T-helper 2 cell treated with Interferon-gamma antibody and Interleukin-4, amounts not matched to agents 5 μg/mL and 100 μg/mL, for 36 hours (primary cell): ENCODE measurements at regions not wholly inside any gene's neighbourhood (a gene's known extent, or its start where the extent isn't known, plus 50 kb on each side); places are given as distances from the start of the nearest gene placed in this dataset.

Source experiments
- DNase-seq: peaks from one replicate; pipeline ENCODE4 v3.0.0; 2021; ENCODE audit warnings: low spot score
- H3K27ac Mint-ChIP-seq: one replicate; pipeline ENCODE4 v1.8.0; 2021; ENCODE audit warnings: mild to moderate bottlenecking, mixed read lengths
- H3K27me3 Mint-ChIP-seq: one replicate; pipeline ENCODE4 v1.8.0; 2021; ENCODE audit warnings: low read depth, mixed read lengths
- H3K36me3 Mint-ChIP-seq: one replicate; pipeline ENCODE4 v1.8.0; 2021; ENCODE audit warnings: low read depth, mixed read lengths
- H3K4me1 Mint-ChIP-seq: one replicate; pipeline ENCODE4 v1.8.0; 2021; ENCODE audit warnings: low read depth, mixed read lengths
- H3K4me3 Mint-ChIP-seq: one replicate; pipeline ENCODE4 v1.8.0; 2022; ENCODE audit warnings: mild to moderate bottlenecking, moderate library complexity, mixed read lengths
- H3K9me3 Mint-ChIP-seq: one replicate; pipeline ENCODE4 v1.8.0; 2021; ENCODE audit warnings: mixed read lengths

DNA sequence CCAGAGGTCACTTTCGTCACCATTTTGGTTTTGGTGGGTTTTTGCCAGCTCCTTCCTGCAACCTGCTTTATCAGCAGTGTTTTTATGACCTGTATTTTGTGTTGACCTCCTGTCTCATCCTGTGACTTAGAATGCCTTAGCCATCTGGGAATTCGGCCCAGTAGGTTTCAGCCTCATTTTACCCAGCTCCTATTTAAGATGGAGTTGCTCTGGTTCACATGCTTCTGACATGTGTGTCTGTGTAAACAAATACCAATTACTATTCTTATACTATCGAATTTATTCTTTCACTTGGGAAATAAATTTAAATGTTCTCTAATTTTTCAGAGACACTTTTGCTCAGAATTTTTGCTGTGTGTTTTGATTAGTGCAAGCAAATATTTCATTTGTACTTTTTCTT is 1370.3 kb upstream of the MIR17HG start:
- DNase-seq: no peak
- no peaks in the 10 kb centered on the region for H3K36me3 Mint-ChIP-seq

DNA sequence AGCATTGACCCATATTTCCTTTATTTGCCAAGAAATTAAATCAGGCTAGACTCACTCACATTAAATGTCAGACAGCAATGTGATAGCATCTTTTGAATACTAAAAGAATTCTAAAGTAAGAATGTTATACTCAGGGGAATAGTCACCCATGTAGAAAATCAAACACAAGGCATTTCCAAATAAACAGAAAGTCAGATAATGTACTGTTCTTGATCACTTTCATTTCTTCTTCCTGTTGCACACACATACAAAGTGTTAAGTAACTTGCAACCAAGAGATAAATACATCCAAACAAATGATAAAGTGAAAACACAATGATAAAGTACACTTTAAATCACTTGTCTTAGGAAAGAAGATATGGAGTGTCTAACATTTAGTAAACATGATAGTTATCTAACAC is 1366.6 kb upstream of the MIR17HG start:
- no peak overlapping the region for H3K4me3 Mint-ChIP-seq
- no peaks in the 10 kb centered on the region for H3K4me1 Mint-ChIP-seq
- no peak for DNase-seq
- H3K36me3 Mint-ChIP-seq: no peaks in the 10 kb centered on the region
- no peak overlapping the region for H3K27ac Mint-ChIP-seq
- peaks cover 8% of the 10 kb centered on the region for H3K9me3 Mint-ChIP-seq
- no peaks in the 10 kb centered on the region for H3K27me3 Mint-ChIP-seq

More for the DNA sequence above, 1370.3 kb upstream of the MIR17HG start:
- Mint-ChIP-seq H3K4me1 (no peaks in the 10 kb centered on the region), H3K9me3 (peaks cover 7% of the 10 kb centered on the region), H3K4me3 (no peak overlapping the region), H3K27ac (no peak overlapping the region), H3K27me3 (no peaks in the 10 kb centered on the region)

DNA sequence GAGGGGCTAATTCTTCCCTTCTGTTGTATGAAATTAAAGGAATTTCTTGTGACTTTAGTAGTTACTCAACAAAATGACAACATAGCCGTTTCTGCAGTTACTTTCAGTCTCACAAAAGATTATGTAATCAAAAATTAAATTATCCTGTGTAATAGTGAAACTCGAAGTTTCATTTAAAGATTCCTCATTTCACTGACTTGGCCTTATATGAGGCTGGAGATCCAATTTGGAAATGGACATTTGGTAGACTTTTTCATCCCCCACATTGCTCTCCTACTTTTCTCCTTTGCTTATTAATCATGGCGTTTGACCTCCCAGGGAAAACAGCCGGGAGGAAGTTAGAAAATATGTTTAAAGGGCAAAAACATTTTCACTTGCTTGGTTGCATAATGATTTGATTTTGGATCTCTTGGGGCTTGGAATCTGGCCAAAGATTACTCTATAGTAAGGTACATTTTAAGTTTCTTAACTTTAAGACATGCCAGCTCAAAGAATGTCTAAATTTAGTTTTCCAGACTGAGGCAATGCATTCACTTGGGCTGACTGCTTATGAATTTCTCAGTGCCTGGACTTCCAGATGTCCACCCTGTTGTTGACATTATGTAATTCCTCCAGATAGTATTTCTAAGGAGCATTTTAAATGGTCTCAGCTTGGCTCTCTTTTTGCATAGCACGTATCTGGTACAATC is 1364.9 kb upstream of the MIR17HG start:
- Mint-ChIP-seq H3K4me1 (no peaks in the 10 kb centered on the region), H3K4me3 (no peak overlapping the region), H3K9me3 (peaks cover 15% of the 10 kb centered on the region), H3K36me3 (no peaks in the 10 kb centered on the region), H3K27ac (no peak overlapping the region), H3K27me3 (no peaks in the 10 kb centered on the region)
- DNase-seq: no peak

DNA sequence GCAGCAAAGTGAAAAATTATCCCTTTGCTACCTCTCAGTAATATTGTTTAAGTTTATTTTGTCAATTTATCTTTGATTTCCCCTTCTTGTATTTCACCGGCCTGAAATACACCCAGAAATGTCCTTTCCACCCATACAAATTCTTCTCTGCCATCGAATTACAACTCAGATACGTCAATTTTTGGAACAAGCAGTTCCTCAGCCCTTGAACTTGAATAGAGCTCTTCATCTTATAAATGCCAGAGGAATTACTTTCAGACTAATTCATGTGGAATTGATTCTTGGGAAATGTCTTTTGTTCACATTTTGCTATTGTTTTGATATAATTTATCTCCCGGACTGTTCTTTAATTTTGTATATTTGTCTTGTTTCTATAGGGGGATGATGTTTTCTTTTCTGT is 1359.3 kb upstream of the MIR17HG start:
- no peak overlapping the region for H3K4me3 Mint-ChIP-seq
- H3K27me3 Mint-ChIP-seq: no peaks in the 10 kb centered on the region
- H3K27ac Mint-ChIP-seq: no peak overlapping the region
- no peak for DNase-seq
- H3K36me3 Mint-ChIP-seq: no peaks in the 10 kb centered on the region
- H3K9me3 Mint-ChIP-seq: peaks cover 31% of the 10 kb centered on the region
- H3K4me1 Mint-ChIP-seq: no peaks in the 10 kb centered on the region

- Mint-ChIP-seq H3K4me1 (no peaks in the 10 kb centered on the region), H3K36me3 (no peaks in the 10 kb centered on the region), H3K27me3 (no peaks in the 10 kb centered on the region), H3K4me3 (no peak overlapping the region), H3K27ac (no peak overlapping the region), H3K9me3 (peaks cover 33% of the 10 kb centered on the region)
- no peak for DNase-seq
These were observed 1343.9 kb upstream of the MIR17HG start for GRCh38 chr13:90003566-90003965.

DNA sequence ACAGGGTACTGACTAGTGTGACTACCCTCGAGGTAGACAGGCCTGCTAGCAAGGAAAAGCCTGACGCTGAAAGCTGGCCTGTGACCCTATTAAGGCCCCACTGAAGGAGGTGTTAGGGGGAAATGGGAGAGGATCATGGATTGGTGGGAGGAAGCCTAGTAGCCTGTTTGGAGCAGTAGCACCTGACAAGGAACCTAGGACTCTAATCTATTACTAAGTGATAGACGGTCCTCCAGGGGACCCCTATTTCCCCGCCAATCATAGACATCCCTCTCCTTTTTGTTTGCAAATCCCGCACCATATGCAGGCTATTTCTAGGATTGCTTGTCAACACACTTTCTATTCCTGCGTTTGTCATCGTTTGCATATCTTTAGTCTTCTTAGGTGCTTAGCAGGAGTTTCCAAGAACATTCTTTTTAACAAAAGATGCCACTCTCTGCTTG is 1338.8 kb upstream of the MIR17HG start:
- peaks cover 17% of the 10 kb centered on the region for H3K9me3 Mint-ChIP-seq
- no peaks in the 10 kb centered on the region for H3K27me3 Mint-ChIP-seq
- H3K27ac Mint-ChIP-seq: no peak overlapping the region
- no peaks in the 10 kb centered on the region for H3K4me1 Mint-ChIP-seq
- no peak for DNase-seq
- no peaks in the 10 kb centered on the region for H3K36me3 Mint-ChIP-seq
- no peak overlapping the region for H3K4me3 Mint-ChIP-seq

DNA sequence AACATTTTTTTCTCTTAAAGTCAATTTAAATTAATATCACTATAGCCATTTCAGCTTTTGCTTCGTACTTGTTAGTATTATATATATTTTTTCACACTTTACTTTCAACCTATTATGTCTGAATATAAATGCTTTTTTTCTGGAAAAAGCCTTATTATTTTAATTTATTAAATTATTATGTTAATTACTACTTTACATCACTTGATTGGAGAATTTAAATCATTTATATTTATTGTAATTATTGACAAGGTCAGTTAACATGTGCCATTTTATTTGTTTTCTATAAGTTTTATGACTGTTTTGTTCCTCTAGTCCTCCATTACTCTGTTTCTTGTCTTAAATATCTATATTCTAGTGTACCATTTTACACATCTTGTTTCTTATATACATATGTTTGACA is 1333.4 kb upstream of the MIR17HG start:
- Mint-ChIP-seq H3K27me3 (no peaks in the 10 kb centered on the region), H3K4me3 (no peak overlapping the region), H3K9me3 (peaks cover 27% of the 10 kb centered on the region), H3K36me3 (no peaks in the 10 kb centered on the region), H3K4me1 (no peaks in the 10 kb centered on the region), H3K27ac (no peak overlapping the region)
- DNase-seq: no peak

DNA sequence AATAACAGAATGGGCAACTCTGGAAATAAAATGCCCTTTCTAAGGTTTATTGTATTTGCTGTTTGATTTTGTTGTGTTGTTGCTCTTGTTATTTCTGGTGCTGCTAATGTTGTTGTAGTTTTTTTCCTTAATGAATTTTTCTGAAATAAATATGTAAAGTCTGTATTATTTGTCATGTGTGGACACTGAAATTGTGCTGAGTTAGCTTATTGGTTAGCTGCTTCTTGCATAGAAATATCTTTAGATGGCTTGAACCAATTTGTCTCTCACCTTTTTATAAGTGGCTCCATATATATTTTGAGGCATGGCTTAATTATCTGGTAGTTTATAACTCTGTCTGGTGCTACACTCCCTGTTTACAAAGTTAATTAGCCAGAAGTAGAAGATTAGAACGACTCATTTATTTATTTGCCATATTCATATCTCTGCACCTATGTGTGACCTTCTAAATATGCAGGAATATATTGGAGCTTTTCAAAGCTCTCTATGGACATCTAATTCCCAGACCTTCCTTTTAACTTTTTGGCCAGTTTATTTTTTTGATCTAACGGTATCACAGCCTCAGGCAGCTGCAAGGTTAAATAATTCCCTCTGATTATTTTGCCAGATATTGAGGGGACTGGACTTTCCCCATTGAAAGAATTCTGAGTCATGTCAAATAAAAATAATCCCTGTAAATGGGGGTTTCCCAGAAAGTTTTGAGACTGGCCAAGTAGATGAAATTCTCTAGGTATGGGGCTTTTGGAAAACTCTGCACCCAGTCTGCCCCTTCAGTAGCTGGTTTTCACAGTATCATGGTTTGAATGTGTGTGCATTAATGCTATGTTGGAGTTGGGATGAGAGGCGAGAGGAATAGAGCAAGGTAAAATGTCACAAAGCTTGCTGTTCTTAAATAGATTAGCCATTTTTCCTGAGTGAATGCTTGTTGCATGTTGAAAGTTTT is 1331.7 kb upstream of the MIR17HG start:
- Mint-ChIP-seq H3K4me1 (no peaks in the 10 kb centered on the region), H3K27ac (no peak overlapping the region), H3K9me3 (peaks cover 32% of the 10 kb centered on the region), H3K27me3 (no peaks in the 10 kb centered on the region), H3K36me3 (no peaks in the 10 kb centered on the region), H3K4me3 (no peak overlapping the region)
- no peak for DNase-seq

GRCh38 chr13:90016688-90017087 is 1330.8 kb upstream of the MIR17HG start:
- no peak for DNase-seq
- Mint-ChIP-seq H3K4me1 (no peaks in the 10 kb centered on the region), H3K27me3 (no peaks in the 10 kb centered on the region), H3K36me3 (no peaks in the 10 kb centered on the region), H3K4me3 (no peak overlapping the region), H3K9me3 (peaks cover 32% of the 10 kb centered on the region), H3K27ac (no peak overlapping the region)

GRCh38 chr13:90020536-90021070 is 1326.9 kb upstream of the MIR17HG start:
- no peak for DNase-seq
- Mint-ChIP-seq H3K27me3 (no peaks in the 10 kb centered on the region), H3K4me3 (no peak overlapping the region), H3K36me3 (no peaks in the 10 kb centered on the region), H3K9me3 (peaks cover 16% of the 10 kb centered on the region), H3K4me1 (no peaks in the 10 kb centered on the region), H3K27ac (no peak overlapping the region)

DNA sequence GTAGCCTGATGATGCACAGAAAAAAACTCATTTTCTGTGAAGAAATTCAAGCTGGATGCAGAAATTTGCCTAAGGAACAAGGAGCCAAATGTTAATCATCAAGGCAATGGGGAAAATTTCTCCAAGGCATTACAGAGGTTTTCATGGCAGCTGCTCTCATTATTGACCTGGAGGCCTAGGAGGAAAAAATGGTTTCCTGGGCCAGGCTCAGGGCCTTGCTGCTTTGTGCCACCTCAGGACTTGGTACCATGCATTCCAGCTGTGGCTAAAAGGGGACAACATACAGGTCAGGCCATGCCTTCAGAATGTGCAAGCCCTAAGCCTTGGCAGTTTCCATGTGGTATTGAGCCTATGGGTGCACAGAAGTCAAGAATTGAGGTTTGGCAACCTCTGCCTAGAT is 1320.1 kb upstream of the MIR17HG start:
- H3K4me1 Mint-ChIP-seq: no peaks in the 10 kb centered on the region

DNA sequence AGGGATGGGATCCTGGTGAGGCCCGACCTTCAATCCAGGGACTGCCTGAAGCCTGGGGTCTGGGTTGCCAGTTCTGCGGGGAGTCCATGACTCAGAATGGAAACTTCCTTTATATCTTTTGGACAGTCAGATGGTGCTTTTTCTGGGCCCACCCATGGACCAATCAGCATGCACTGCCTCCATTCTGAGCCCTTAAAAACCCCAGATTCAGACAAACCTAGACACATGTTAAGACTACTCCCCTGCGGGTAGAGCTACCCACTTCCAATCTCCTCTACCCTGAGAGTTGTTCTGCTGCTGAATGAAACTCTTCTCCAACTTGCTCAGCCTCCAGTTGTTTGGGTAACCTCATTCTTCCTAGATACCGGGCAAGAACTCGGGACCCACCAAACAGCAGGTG is 1315.2 kb upstream of the MIR17HG start:
- Mint-ChIP-seq H3K27ac (no peak overlapping the region), H3K4me3 (no peak overlapping the region), H3K36me3 (peaks cover 1% of the 10 kb centered on the region), H3K9me3 (peaks cover 22% of the 10 kb centered on the region), H3K4me1 (no peaks in the 10 kb centered on the region), H3K27me3 (no peaks in the 10 kb centered on the region)
- DNase-seq: no peak

More for the DNA sequence above, 1320.1 kb upstream of the MIR17HG start:
- H3K4me3 Mint-ChIP-seq: no peak overlapping the region
- H3K27ac Mint-ChIP-seq: no peak overlapping the region
- no peak for DNase-seq
- no peaks in the 10 kb centered on the region for H3K36me3 Mint-ChIP-seq
- peaks cover 22% of the 10 kb centered on the region for H3K9me3 Mint-ChIP-seq
- no peaks in the 10 kb centered on the region for H3K27me3 Mint-ChIP-seq

DNA sequence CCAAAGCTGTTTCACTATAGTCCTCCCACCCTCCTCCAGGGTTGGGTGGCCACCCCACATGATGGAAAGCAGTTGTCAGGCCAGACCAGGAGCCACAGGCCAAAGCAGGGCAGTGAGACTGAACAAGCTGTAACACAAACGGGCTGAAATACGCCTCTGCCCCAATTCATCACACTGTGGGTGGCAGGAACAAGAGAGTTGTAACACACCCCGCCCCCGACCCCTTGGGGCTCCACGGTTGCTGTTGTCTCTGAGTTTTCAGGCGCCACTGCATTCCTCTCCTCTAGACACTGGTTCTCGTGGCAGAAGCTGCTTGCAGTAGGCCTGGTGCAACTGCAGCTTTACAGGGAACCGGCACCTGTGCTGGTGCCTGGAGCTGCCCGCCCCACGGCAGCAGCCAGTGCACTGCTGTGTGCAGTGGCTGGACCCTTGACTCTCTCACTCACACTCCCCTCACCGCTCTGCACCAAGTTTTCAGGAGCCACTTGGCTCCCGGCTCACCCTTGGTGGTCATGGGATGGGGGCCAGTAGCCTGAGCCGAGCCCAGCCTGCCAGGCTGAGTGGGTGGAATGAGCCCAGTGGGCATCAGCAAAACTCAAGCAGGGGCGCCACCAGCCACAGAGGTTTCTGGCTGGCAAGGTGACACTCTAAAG is 1314.5 kb upstream of the MIR17HG start:
- DNase-seq: no peak
- H3K36me3 Mint-ChIP-seq: peaks cover 1% of the 10 kb centered on the region
- no peaks in the 10 kb centered on the region for H3K27me3 Mint-ChIP-seq
- H3K9me3 Mint-ChIP-seq: peaks cover 27% of the 10 kb centered on the region
- H3K4me1 Mint-ChIP-seq: no peaks in the 10 kb centered on the region
- H3K27ac Mint-ChIP-seq: no peak overlapping the region
- no peak overlapping the region for H3K4me3 Mint-ChIP-seq

GRCh38 chr13:90039516-90039915 is 1308.0 kb upstream of the MIR17HG start:
- H3K27me3 Mint-ChIP-seq: no peaks in the 10 kb centered on the region
- H3K27ac Mint-ChIP-seq: no peak overlapping the region
- DNase-seq: no peak
- peaks cover 32% of the 10 kb centered on the region for H3K9me3 Mint-ChIP-seq
- H3K4me1 Mint-ChIP-seq: no peaks in the 10 kb centered on the region
- peaks cover under 1% of the 10 kb centered on the region for H3K36me3 Mint-ChIP-seq
- no peak overlapping the region for H3K4me3 Mint-ChIP-seq
